ENCODE measurements at regions not wholly inside any gene's neighbourhood (a gene's known extent, or its start where the extent isn't known, plus 50 kb on each side); places are given as distances from the start of the nearest gene placed in this dataset.

GRCh38 chr2:15708865-15709820 lies 117.5 kb downstream of the DDX1 start:
- DNase-seq (ENCODE audit: low read depth in 1 of 2, low spot score in 1 of 2) = no peak
- H3K27me3 ChIP-seq (ENCODE audit: insufficient read depth, poor library complexity, severe bottlenecking) = no peaks in the 10 kb centered on the region
- H3K27ac ChIP-seq (replicated peaks) = no peak overlapping the region
- no peak overlapping the region for H3K4me3 ChIP-seq (replicated peaks; ENCODE audit: insufficient read depth, low read length)
- TF ChIP-seq GABPA (IDR thresholded peaks at IDR 0.05; ENCODE audit: low read depth) (no peak), SPI1 (IDR thresholded peaks at IDR 0.05; ENCODE audit: borderline replicate concordance, low read depth) (no peak), POLR2AphosphoS5 (IDR thresholded peaks at IDR 0.05; ENCODE audit: low read depth) (no peak)
- TF ChIP-seq, protein P1, sequence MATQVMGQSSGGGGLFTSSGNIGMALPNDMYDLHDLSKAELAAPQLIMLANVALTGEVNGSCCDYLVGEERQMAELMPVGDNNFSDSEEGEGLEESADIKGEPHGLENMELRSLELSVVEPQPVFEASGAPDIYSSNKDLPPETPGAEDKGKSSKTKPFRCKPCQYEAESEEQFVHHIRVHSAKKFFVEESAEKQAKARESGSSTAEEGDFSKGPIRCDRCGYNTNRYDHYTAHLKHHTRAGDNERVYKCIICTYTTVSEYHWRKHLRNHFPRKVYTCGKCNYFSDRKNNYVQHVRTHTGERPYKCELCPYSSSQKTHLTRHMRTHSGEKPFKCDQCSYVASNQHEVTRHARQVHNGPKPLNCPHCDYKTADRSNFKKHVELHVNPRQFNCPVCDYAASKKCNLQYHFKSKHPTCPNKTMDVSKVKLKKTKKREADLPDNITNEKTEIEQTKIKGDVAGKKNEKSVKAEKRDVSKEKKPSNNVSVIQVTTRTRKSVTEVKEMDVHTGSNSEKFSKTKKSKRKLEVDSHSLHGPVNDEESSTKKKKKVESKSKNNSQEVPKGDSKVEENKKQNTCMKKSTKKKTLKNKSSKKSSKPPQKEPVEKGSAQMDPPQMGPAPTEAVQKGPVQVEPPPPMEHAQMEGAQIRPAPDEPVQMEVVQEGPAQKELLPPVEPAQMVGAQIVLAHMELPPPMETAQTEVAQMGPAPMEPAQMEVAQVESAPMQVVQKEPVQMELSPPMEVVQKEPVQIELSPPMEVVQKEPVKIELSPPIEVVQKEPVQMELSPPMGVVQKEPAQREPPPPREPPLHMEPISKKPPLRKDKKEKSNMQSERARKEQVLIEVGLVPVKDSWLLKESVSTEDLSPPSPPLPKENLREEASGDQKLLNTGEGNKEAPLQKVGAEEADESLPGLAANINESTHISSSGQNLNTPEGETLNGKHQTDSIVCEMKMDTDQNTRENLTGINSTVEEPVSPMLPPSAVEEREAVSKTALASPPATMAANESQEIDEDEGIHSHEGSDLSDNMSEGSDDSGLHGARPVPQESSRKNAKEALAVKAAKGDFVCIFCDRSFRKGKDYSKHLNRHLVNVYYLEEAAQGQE (IDR thresholded peaks at IDR 0.05; ENCODE audit: insufficient replicate concordance, low read depth) = no peak
- TF ChIP-seq, protein P2, sequence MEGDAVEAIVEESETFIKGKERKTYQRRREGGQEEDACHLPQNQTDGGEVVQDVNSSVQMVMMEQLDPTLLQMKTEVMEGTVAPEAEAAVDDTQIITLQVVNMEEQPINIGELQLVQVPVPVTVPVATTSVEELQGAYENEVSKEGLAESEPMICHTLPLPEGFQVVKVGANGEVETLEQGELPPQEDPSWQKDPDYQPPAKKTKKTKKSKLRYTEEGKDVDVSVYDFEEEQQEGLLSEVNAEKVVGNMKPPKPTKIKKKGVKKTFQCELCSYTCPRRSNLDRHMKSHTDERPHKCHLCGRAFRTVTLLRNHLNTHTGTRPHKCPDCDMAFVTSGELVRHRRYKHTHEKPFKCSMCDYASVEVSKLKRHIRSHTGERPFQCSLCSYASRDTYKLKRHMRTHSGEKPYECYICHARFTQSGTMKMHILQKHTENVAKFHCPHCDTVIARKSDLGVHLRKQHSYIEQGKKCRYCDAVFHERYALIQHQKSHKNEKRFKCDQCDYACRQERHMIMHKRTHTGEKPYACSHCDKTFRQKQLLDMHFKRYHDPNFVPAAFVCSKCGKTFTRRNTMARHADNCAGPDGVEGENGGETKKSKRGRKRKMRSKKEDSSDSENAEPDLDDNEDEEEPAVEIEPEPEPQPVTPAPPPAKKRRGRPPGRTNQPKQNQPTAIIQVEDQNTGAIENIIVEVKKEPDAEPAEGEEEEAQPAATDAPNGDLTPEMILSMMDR (IDR thresholded peaks at IDR 0.05; ENCODE audit: insufficient read depth, low read length) = no peak

- Histone ChIP-seq H3K27me3 (ENCODE audit: insufficient read depth, poor library complexity, severe bottlenecking) (no peaks in the 10 kb centered on the region), H3K27ac (replicated peaks) (no peak overlapping the region), H3K4me3 (replicated peaks; ENCODE audit: insufficient read depth, low read length) (no peak overlapping the region)
- no peak for DNase-seq (ENCODE audit: low read depth in 1 of 2, low spot score in 1 of 2)
- TF ChIP-seq SPI1 (IDR thresholded peaks at IDR 0.05; ENCODE audit: borderline replicate concordance, low read depth) = no peak
- TF ChIP-seq, protein P2 (IDR thresholded peaks at IDR 0.05; ENCODE audit: insufficient read depth, low read length) = no peak
- TF ChIP-seq, protein P1 (IDR thresholded peaks at IDR 0.05; ENCODE audit: insufficient replicate concordance, low read depth) = no peak
- no peak for TF ChIP-seq GABPA (IDR thresholded peaks at IDR 0.05; ENCODE audit: low read depth)
- TF ChIP-seq POLR2AphosphoS5 (IDR thresholded peaks at IDR 0.05; ENCODE audit: low read depth) = no peak
Measured at GRCh38 chr2:15711126-15711860, 119.6 kb downstream of the DDX1 start.

- DNase-seq (ENCODE audit: low read depth in 1 of 2, low spot score in 1 of 2) = no peak
- H3K4me3 ChIP-seq (replicated peaks; ENCODE audit: insufficient read depth, low read length) = no peak overlapping the region
- TF ChIP-seq, protein P1 (IDR thresholded peaks at IDR 0.05; ENCODE audit: insufficient replicate concordance, low read depth) = no peak
- TF ChIP-seq GABPA (IDR thresholded peaks at IDR 0.05; ENCODE audit: low read depth) (no peak), POLR2AphosphoS5 (IDR thresholded peaks at IDR 0.05; ENCODE audit: low read depth) (no peak), SPI1 (IDR thresholded peaks at IDR 0.05; ENCODE audit: borderline replicate concordance, low read depth) (no peak)
- TF ChIP-seq, protein P2 (IDR thresholded peaks at IDR 0.05; ENCODE audit: insufficient read depth, low read length) = no peak
- H3K27me3 ChIP-seq (ENCODE audit: insufficient read depth, poor library complexity, severe bottlenecking) = no peaks in the 10 kb centered on the region
- H3K27ac ChIP-seq (replicated peaks) = no peak overlapping the region
Measured at GRCh38 chr2:15712551-15713342, 121.1 kb downstream of the DDX1 start.

Measured in HL-60 (cell line).